Esophagus squamous epithelium (tissue), 5 donors: ENCODE measurements at regions not wholly inside any gene's neighbourhood (a gene's known extent, or its start where the extent isn't known, plus 50 kb on each side); places are given as distances from the start of the nearest gene placed in this dataset.
A peak's percentile ranks its signal among the peaks of the same experiment; 100 is the strongest.

Source experiments
- DNase-seq: peaks from one replicate; lab custom pipeline; 2025; lab: John Stamatoyannopoulos, UW
- H3K27ac ChIP-seq, 4 donors: fragments of 200-600 bp; sonication (generic); one replicate each; pipeline ENCODE4 v1.5.1; 2016 to 2019; ENCODE audit warnings: mild to moderate bottlenecking in 1 of 4
- H3K27me3 ChIP-seq, 4 donors: fragments of 200-600 bp; sonication (generic); 1 replicate in 3 of 4; 2 replicates in 1 of 4; pipeline versions ENCODE4 v1.5.1 to v1.6.0; 2017 to 2021; ENCODE audit warnings: antibody characterized with exemption in 1 of 4
- H3K36me3 ChIP-seq, 3 donors: fragments of 200-600 bp; sonication (generic); one replicate each; pipeline ENCODE4 v1.5.1; 2016 to 2019
- H3K4me1 ChIP-seq, 3 donors: fragments of 200-600 bp; sonication (generic); one replicate each; pipeline ENCODE4 v1.5.1; 2017 to 2019
- H3K4me3 ChIP-seq, 4 donors: fragments of 200-600 bp; sonication (generic); 1 replicate in 3 of 4; 2 replicates in 1 of 4; pipeline ENCODE4 v1.5.1; 2016 to 2019; ENCODE audit warnings: mild to moderate bottlenecking in 2 of 4, moderate library complexity in 1 of 4
- H3K9me3 ChIP-seq, 3 donors: fragments of 200-600 bp; sonication (generic); one replicate each; pipeline ENCODE4 v1.5.1; 2016 to 2019
- POLR2A ChIP-seq, 4 donors: fragments of 450-650 bp; IDR thresholded peaks; one replicate each; pipeline ENCODE4 v1.6.1; 2017; ENCODE audit warnings: antibody characterized with exemption in 4 of 4, mild to moderate bottlenecking in 4 of 4, moderate library complexity in 3 of 4
- WGBS, 2 donors: methylation state at CpG; one replicate each; pipeline ENCODE4 v1.1.5; 2018; 5-methylcytosine and 5-hydroxymethylcytosine counted together
- intact Hi-C: fragments of 100-400 bp; cut with DNase I; formaldehyde crosslinking; loops from one replicate; pipeline ENCODE4 v1.15.0; 2022
- TF ChIP-seq, protein P1 (sequence below), 6 experiments: fragments of 450-650 bp in 4 of 6; fragments of 200-600 bp in 2 of 6; sonication (generic) in 2 of 6; IDR thresholded peaks; one replicate each; pipeline ENCODE4 v1.5.1; 2016 to 2019; ENCODE audit warnings: antibody characterized with exemption in 6 of 6, mild to moderate bottlenecking in 4 of 6, moderate library complexity in 4 of 6
- donor health status: DM: yes; HTN: yes; CAD: no.

DNA sequence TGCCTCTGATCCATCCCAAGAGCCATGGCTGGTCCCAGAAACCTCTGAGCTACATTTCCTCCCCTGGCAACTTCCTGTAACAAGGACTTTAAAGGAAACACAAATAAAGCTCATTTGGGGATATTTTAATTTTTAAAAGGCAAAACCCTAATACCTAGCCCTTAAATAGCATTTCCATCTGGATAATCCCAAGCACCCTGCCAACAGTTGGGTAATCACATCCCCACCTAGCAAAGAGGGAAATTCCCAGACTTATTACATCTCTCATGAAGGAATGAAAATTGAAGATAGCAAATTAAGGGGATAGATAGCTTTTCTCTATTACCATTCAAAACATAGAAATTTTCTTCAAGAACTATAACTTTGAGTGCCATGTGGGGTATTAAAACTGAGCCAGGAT lies 213.7 kb upstream of the BMP4 start:
- Histone ChIP-seq H3K27me3 (peaks cover 0 to 8% (median 0%) of the 10 kb centered on the region in 4 donors), H3K9me3 (no peaks in the 10 kb centered on the region), H3K4me3 (no peak overlapping the region), H3K27ac (no peak overlapping the region), H3K36me3 (no peaks in the 10 kb centered on the region), H3K4me1 (peaks cover 7 to 66% (median 11%) of the 10 kb centered on the region in 3 donors)
- TF ChIP-seq, protein P1, sequence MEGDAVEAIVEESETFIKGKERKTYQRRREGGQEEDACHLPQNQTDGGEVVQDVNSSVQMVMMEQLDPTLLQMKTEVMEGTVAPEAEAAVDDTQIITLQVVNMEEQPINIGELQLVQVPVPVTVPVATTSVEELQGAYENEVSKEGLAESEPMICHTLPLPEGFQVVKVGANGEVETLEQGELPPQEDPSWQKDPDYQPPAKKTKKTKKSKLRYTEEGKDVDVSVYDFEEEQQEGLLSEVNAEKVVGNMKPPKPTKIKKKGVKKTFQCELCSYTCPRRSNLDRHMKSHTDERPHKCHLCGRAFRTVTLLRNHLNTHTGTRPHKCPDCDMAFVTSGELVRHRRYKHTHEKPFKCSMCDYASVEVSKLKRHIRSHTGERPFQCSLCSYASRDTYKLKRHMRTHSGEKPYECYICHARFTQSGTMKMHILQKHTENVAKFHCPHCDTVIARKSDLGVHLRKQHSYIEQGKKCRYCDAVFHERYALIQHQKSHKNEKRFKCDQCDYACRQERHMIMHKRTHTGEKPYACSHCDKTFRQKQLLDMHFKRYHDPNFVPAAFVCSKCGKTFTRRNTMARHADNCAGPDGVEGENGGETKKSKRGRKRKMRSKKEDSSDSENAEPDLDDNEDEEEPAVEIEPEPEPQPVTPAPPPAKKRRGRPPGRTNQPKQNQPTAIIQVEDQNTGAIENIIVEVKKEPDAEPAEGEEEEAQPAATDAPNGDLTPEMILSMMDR (IDR thresholded peaks at IDR 0.05), result no peak
- TF ChIP-seq POLR2A (IDR thresholded peaks at IDR 0.05), result no peak
- intact Hi-C loops, result loop anchor here (10.0 kb wide), 1 partner anchor 626 kb away; no protein-coding TSS in a partner anchor
- no peak for DNase-seq

DNA sequence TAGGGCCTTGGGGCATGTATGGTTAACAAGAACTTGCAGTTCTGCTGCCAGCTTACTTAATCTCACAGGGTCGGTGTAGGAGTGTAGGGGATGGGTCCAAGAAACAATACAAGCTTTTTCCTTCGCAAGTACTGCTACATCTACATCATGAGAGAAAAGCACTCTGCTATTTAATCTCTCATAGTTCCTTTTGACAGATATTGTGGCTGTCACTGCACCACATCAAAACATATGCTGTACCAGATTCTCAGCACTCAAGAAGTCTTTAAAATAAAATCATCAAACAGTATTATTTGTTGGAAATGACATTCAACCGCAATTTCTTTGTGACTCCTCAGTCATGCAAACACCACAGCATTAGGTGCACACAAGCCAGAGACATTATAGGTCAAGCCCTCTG lies 215.5 kb upstream of the BMP4 start:
- intact Hi-C loops, result loop anchor here (10.0 kb wide), 1 partner anchor 627 kb away; no protein-coding TSS in a partner anchor

DNA sequence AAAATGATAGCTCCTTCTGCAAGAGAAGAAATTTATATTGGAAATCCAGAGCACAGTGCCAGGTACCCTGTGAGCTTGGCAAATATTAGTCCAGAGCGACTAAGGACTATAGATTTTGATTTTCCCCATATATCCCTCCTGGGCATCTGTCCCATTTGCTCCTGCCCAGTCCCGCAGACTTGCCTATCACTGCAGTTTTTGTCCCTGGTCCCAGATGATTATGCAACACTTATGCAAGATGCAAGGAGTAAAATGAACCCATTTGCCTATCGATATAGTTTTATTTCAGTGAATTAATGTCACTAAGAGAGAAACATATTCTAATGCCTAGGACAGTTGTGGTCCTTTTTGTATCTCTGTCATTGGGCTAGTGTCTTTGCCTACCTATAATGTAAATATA lies 215.9 kb upstream of the BMP4 start:
- intact Hi-C loops, result loop anchor here (10.0 kb wide), 1 partner anchor 628 kb away; no protein-coding TSS in a partner anchor
- Histone ChIP-seq H3K4me3 (no peak overlapping the region), H3K4me1 (peaks cover 7 to 62% (median 11%) of the 10 kb centered on the region in 3 donors), H3K27ac (no peak overlapping the region), H3K27me3 (peaks cover 0 to 8% (median 0%) of the 10 kb centered on the region in 4 donors), H3K36me3 (no peaks in the 10 kb centered on the region), H3K9me3 (no peaks in the 10 kb centered on the region)
- no peak for DNase-seq
- no peak for TF ChIP-seq POLR2A (IDR thresholded peaks at IDR 0.05)
- WGBS, 2 donors, result 15 to 24% methylated on average over 3 of the region's 3 CpGs

More for the DNA sequence above, 215.5 kb upstream of the BMP4 start:
- Histone ChIP-seq H3K4me1 (peaks cover 7 to 61% (median 11%) of the 10 kb centered on the region in 3 donors), H3K9me3 (no peaks in the 10 kb centered on the region), H3K4me3 (no peak overlapping the region), H3K36me3 (no peaks in the 10 kb centered on the region), H3K27ac (no peak overlapping the region), H3K27me3 (peaks cover 0 to 11% (median 0%) of the 10 kb centered on the region in 4 donors)
- TF ChIP-seq, protein P1 (IDR thresholded peaks at IDR 0.05), result no peak
- TF ChIP-seq POLR2A (IDR thresholded peaks at IDR 0.05), result no peak
- 42 to 58% methylated on average over 3 of the region's 3 CpGs for WGBS, 2 donors
- DNase-seq, result no peak

DNA sequence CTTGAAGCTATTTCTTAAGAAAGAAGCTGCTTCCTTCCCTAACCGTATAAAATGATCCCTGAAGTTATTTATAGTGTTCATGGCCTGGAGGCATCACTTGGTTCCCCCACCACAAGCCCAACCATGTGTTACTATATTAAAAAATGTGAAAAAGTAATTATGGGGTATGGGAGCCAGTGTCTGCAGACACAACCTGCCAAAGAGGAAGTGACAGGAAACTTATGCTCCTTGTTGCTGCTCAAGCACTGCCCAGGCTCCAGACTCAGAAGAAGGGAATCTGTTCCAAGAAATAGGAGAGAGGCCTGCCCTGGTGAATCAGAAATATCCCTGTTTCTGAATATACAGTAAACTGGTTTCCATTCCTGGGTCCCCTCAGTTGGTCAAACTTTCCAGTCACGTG lies 217.2 kb upstream of the BMP4 start:
- Histone ChIP-seq H3K27ac (peak overlapping the region in 3 of 4 donors; percentile 20 to 37 (median 32)), H3K4me3 (no peak overlapping the region), H3K36me3 (no peaks in the 10 kb centered on the region), H3K4me1 (peaks cover 7 to 66% (median 11%) of the 10 kb centered on the region in 3 donors), H3K9me3 (no peaks in the 10 kb centered on the region), H3K27me3 (peaks cover 0 to 14% (median 0%) of the 10 kb centered on the region in 4 donors)
- intact Hi-C loops, result loop anchor here (10.0 kb wide), 1 partner anchor 629 kb away; no protein-coding TSS in a partner anchor
- TF ChIP-seq POLR2A (IDR thresholded peaks at IDR 0.05), result no peak
- TF ChIP-seq, protein P1 (IDR thresholded peaks at IDR 0.05), result no peak
- WGBS, 2 donors, result 29 to 44% methylated on average over 2 of the region's 2 CpGs
- DNase-seq, result no peak

DNA sequence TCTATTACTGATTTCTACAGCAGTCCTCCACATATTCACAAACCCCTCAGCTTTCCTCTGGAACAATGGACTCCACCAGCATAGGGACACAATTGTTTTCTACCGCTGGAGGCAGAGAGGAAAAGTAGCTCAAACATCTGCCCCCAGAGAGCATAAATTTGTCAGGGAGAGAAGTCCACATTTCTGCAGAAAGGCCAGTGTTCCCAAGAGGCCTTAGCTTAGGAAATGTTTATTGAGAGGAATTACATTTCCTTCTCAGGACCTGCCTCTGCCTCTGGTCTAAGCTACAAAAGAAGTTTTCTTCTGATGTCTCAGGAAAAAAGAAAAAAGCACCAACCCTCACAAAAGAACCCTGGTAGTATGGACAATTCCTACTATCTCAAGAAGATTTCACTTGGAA lies 217.8 kb upstream of the BMP4 start:
- Histone ChIP-seq H3K4me1 (peaks cover 3 to 60% (median 11%) of the 10 kb centered on the region in 3 donors), H3K9me3 (no peaks in the 10 kb centered on the region), H3K4me3 (no peak overlapping the region), H3K27ac (peak overlapping the region in 1 of 4 donors; percentile 37), H3K36me3 (no peaks in the 10 kb centered on the region), H3K27me3 (peaks cover 0 to 14% (median 0%) of the 10 kb centered on the region in 4 donors)
- no peak for TF ChIP-seq POLR2A (IDR thresholded peaks at IDR 0.05)
- TF ChIP-seq, protein P1 (IDR thresholded peaks at IDR 0.05), result no peak
- 50 to 80% methylated on average over 1 of the region's 1 CpG for WGBS, 2 donors
- intact Hi-C loops, result loop anchor here (10.0 kb wide), 1 partner anchor 630 kb away; no protein-coding TSS in a partner anchor
- DNase-seq, result no peak
